Right lobe of liver (tissue), 6 donors: ENCODE measurements at regions not wholly inside any gene's neighbourhood (a gene's known extent, or its start where the extent isn't known, plus 50 kb on each side); places are given as distances from the start of the nearest gene placed in this dataset.

Experiments
- ATAC-seq, 4 donors: fragments of 200-7000 bp; cut with Tn5 transposase; one replicate each; pipeline ENCODE4 v1.9.1; 2020; ENCODE audit warnings: mild to moderate bottlenecking in 4 of 4, moderate library complexity in 4 of 4
- DNase-seq, 3 donors: peaks; one replicate each; pipeline ENCODE4 v3.0.0-alpha.2; 2020
- H3K27ac ChIP-seq, 3 donors: fragments of 200-600 bp; one replicate each; pipeline ENCODE4 v1.8.0; 2022
- H3K27me3 ChIP-seq, 2 donors: fragments of 200-600 bp; one replicate each; pipeline ENCODE4 v1.8.0; 2022
- H3K36me3 ChIP-seq, 4 donors: fragments of 200-600 bp; sonication (generic) in 1 of 4; one replicate each; pipeline versions ENCODE4 v1.5.1 to v1.8.0; 2017 to 2022; ENCODE audit warnings: control low read depth in 1 of 4
- H3K4me1 ChIP-seq, 4 donors: fragments of 200-600 bp; sonication (generic) in 1 of 4; one replicate each; pipeline versions ENCODE4 v1.5.1 to v1.8.0; 2017 to 2022; ENCODE audit warnings: control low read depth in 1 of 4
- H3K4me3 ChIP-seq, 3 donors: fragments of 200-600 bp; one replicate each; pipeline ENCODE4 v1.8.0; 2022
- H3K9me3 ChIP-seq, 4 donors: fragments of 200-600 bp; sonication (generic) in 1 of 4; one replicate each; pipeline versions ENCODE4 v1.5.1 to v1.8.0; 2017 to 2022; ENCODE audit warnings: control low read depth in 1 of 4
- POLR2A ChIP-seq: fragments of 450-650 bp; IDR thresholded peaks from one replicate; pipeline ENCODE4 v1.6.1; 2017; ENCODE audit warnings: antibody characterized with exemption, mild to moderate bottlenecking
- WGBS: methylation state at CpG from one replicate; pipeline ENCODE4 v1.1.6; 2018; ENCODE audit warnings: low coverage, low lambda C conversion rate; ENCODE audit not compliant: insufficient coverage; ENCODE audit errors: missing lambda C conversion rate; 5-methylcytosine and 5-hydroxymethylcytosine counted together
- intact Hi-C, 2 donors: fragments of 100-400 bp; cut with DNase I; formaldehyde crosslinking; loops; one replicate each; pipeline versions ENCODE4 v1.11.2 to v1.14.1; 2022
- TF ChIP-seq, protein P1 (sequence below), 4 donors: fragments of 200-600 bp in 3 of 4; fragments of 450-650 bp in 1 of 4; IDR thresholded peaks; one replicate each; pipeline versions ENCODE4 v1.5.1 to v1.8.0; 2016 to 2022; ENCODE audit warnings: antibody characterized with exemption in 4 of 4, mild to moderate bottlenecking in 2 of 4
- donor health status: DM: no; HTN: yes; CAD: no.
- donor health status: DM: no; HTN: no; CAD: no.
- donor health status: DM: no; HTN: no; CAD: no.
- donor health status: DM: no; HTN: yes; CAD: no.
- donor health status: DM: no; HTN: yes; CAD: no.

- Histone ChIP-seq H3K9me3 (no peaks in the 10 kb centered on the region), H3K36me3 (no peaks in the 10 kb centered on the region), H3K4me3 (no peak overlapping the region), H3K27me3 (no peaks in the 10 kb centered on the region), H3K27ac (no peak overlapping the region), H3K4me1 (peaks cover 0 to 4% (median 0%) of the 10 kb centered on the region in 4 donors)
- WGBS: 65% methylated on average over 3 of the region's 3 CpGs
- DNase-seq (no peak), ATAC-seq (no peak)
- TF ChIP-seq, protein P1, sequence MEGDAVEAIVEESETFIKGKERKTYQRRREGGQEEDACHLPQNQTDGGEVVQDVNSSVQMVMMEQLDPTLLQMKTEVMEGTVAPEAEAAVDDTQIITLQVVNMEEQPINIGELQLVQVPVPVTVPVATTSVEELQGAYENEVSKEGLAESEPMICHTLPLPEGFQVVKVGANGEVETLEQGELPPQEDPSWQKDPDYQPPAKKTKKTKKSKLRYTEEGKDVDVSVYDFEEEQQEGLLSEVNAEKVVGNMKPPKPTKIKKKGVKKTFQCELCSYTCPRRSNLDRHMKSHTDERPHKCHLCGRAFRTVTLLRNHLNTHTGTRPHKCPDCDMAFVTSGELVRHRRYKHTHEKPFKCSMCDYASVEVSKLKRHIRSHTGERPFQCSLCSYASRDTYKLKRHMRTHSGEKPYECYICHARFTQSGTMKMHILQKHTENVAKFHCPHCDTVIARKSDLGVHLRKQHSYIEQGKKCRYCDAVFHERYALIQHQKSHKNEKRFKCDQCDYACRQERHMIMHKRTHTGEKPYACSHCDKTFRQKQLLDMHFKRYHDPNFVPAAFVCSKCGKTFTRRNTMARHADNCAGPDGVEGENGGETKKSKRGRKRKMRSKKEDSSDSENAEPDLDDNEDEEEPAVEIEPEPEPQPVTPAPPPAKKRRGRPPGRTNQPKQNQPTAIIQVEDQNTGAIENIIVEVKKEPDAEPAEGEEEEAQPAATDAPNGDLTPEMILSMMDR (IDR thresholded peaks at IDR 0.05): no peak
- no peak for TF ChIP-seq POLR2A
- intact Hi-C loops: no loop called here
Measured at GRCh38 chr6:9085054-9085708, 649.8 kb upstream of the SLC35B3 start.

- H3K27me3 ChIP-seq: no peaks in the 10 kb centered on the region
- H3K9me3 ChIP-seq: no peaks in the 10 kb centered on the region
- H3K27ac ChIP-seq: no peak overlapping the region
- no peak overlapping the region for H3K4me3 ChIP-seq
- DNase-seq: no peak
- peaks cover 0 to 4% (median 0%) of the 10 kb centered on the region in 4 donors for H3K4me1 ChIP-seq
- 76% methylated on average over 2 of the region's 2 CpGs for WGBS
- intact Hi-C loops: no loop called here
- TF ChIP-seq, protein P1 (IDR thresholded peaks at IDR 0.05): no peak
- no peak for TF ChIP-seq POLR2A
- no peak for ATAC-seq
- no peaks in the 10 kb centered on the region for H3K36me3 ChIP-seq
Measured at GRCh38 chr6:9083108-9083507, 647.8 kb upstream of the SLC35B3 start.

- Histone ChIP-seq H3K4me1 (no peaks in the 10 kb centered on the region), H3K27me3 (no peaks in the 10 kb centered on the region), H3K27ac (no peak overlapping the region), H3K4me3 (no peak overlapping the region), H3K9me3 (no peaks in the 10 kb centered on the region), H3K36me3 (no peaks in the 10 kb centered on the region)
- DNase-seq (no peak), ATAC-seq (no peak)
- WGBS: 75% methylated on average over 3 of the region's 3 CpGs
- TF ChIP-seq, protein P1 (IDR thresholded peaks at IDR 0.05): no peak
- no peak for TF ChIP-seq POLR2A
- intact Hi-C loops: no loop called here
Measured at GRCh38 chr6:9066726-9067125, 631.4 kb upstream of the SLC35B3 start.

- DNase-seq: no peak
- TF ChIP-seq, protein P1 (IDR thresholded peaks at IDR 0.05): no peak
- TF ChIP-seq POLR2A: no peak
- no peaks in the 10 kb centered on the region for H3K9me3 ChIP-seq
- H3K36me3 ChIP-seq: no peaks in the 10 kb centered on the region
- H3K4me1 ChIP-seq: no peaks in the 10 kb centered on the region
- no peaks in the 10 kb centered on the region for H3K27me3 ChIP-seq
- no peak overlapping the region for H3K27ac ChIP-seq
- intact Hi-C loops: no loop called here
- no peak overlapping the region for H3K4me3 ChIP-seq
- no peak for ATAC-seq
- 63% methylated on average over 1 of the region's 1 CpG for WGBS
Measured at GRCh38 chr6:9064156-9064555, 628.8 kb upstream of the SLC35B3 start.
